ENCODE measurements at regions not wholly inside any gene's neighbourhood (a gene's known extent, or its start where the extent isn't known, plus 50 kb on each side); places are given as distances from the start of the nearest gene placed in this dataset.

DNA sequence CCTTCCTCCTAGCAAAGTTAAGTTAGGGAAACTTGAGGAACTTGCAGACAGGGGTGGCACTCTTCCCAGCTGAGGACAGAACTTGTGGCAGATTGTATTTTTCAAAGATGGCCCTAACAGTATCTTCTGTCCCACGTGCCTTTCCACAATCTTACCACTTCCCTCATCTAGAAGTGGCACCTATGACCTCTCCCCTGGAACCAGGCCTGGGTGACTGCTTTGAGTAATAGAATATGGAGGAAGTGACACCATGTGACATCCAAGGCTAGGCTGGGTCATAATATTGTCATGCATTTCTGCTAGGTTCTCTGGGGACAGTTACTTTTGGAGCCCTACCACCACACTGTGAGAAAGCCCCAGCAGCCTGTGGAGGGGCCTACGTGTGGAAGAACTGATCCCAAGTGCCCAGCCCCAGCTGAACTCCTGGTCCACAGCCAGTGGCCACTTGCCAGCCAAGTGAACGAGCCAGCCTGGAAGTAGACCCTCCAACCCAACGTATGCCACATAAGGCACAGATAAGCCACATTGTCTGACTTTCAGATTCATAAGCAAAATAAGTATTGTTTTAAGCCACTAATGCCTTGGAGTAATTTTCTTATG lies 193.7 kb downstream of the PTPN20 start:
- TF ChIP-seq, protein P1, sequence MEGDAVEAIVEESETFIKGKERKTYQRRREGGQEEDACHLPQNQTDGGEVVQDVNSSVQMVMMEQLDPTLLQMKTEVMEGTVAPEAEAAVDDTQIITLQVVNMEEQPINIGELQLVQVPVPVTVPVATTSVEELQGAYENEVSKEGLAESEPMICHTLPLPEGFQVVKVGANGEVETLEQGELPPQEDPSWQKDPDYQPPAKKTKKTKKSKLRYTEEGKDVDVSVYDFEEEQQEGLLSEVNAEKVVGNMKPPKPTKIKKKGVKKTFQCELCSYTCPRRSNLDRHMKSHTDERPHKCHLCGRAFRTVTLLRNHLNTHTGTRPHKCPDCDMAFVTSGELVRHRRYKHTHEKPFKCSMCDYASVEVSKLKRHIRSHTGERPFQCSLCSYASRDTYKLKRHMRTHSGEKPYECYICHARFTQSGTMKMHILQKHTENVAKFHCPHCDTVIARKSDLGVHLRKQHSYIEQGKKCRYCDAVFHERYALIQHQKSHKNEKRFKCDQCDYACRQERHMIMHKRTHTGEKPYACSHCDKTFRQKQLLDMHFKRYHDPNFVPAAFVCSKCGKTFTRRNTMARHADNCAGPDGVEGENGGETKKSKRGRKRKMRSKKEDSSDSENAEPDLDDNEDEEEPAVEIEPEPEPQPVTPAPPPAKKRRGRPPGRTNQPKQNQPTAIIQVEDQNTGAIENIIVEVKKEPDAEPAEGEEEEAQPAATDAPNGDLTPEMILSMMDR (IDR thresholded peaks at IDR 0.05) = no peak
- TF ChIP-seq EZH2 (IDR thresholded peaks at IDR 0.05; ENCODE audit: borderline replicate concordance, insufficient read depth, low read depth, low read length, poor library complexity, severe bottlenecking) = no peak
